GM21529 (cell line): ENCODE measurements at regions not wholly inside any gene's neighbourhood (a gene's known extent, or its start where the extent isn't known, plus 50 kb on each side); places are given as distances from the start of the nearest gene placed in this dataset.
A peak's percentile ranks its signal among the peaks of the same experiment; 100 is the strongest.

Source experiments
- ATAC-seq: cut with Tn5 transposase; IDR thresholded peaks from one replicate; pipeline ENCODE4 v1.9.1; 2021; ENCODE audit not compliant: unreplicated experiment

- no peak for ATAC-seq
Observed at GRCh38 chr6:41428996-41429421, 93.6 kb downstream of the NCR2 start.

- ATAC-seq = no peak
Observed at GRCh38 chr6:41429506-41430504, 94.4 kb downstream of the NCR2 start.

- no peak for ATAC-seq
Observed at GRCh38 chr6:41430875-41431274, 95.5 kb downstream of the NCR2 start.

DNA sequence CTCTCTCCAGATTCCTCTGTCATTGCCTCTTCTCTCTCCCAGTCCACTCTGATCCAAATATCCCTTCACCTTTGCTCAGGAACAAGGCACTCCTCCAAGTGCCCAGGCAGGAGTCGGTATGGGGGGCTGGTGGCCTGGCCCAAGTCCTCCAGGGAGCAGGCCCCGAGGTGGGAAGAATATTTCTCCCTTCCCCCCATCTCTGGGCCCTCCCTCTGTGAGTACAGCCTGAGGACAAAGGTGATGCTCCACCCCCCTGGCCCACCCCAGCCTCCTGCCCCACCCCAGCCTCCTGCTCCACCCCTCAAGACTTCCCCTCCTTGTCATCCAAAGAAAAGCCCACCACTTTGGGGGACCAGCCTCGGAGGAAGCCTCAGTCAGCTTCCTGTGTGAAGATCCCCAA, 96.9 kb downstream of the NCR2 start:
- ATAC-seq = no peak

GRCh38 chr6:41434803-41435481, 99.5 kb downstream of the NCR2 start:
- ATAC-seq = no peak

DNA sequence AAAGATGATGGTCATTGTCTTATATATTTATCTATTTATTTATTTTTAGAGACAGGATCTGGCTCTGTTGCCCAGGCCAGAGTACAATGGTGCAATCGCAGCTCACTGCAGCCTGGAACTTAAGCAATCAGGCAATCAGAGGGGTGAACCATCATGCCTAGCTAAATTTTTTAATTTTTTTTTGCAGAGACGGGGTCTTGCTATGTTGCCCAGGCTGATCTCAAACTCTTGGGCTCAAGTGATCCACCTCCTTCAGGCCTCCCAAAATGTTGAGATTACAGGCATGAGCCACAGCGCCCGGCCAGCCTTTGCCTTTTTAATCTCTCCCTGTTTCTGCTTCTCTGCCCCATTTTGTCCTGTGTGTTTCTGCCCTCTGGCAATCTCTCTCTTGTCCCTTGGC, 102.2 kb downstream of the NCR2 start:
- ATAC-seq = no peak

DNA sequence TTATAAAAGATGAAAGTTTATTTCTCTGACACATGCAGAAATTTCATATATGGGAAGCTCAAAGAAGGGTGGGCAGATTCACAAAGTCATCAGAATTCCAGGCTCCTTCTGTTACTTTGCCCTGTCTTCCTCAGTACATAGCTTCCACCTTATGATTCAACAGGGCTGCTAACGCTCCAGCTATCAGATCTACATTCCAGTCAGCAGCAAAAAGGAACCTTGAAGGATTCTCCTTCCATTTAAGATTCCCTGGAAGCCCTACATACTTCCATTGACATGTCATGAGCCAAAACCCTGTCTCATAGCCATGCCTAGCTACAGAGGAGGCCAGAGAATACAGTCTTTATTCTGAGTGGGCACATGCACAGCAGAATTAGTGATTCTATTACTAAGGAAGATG, 103.3 kb downstream of the NCR2 start:
- ATAC-seq = no peak

GRCh38 chr6:41439524-41440418, 104.4 kb downstream of the NCR2 start:
- ATAC-seq = peak; percentile 56

GRCh38 chr6:41440958-41441357, 105.2 kb upstream of the FOXP4 start:
- no peak for ATAC-seq

DNA sequence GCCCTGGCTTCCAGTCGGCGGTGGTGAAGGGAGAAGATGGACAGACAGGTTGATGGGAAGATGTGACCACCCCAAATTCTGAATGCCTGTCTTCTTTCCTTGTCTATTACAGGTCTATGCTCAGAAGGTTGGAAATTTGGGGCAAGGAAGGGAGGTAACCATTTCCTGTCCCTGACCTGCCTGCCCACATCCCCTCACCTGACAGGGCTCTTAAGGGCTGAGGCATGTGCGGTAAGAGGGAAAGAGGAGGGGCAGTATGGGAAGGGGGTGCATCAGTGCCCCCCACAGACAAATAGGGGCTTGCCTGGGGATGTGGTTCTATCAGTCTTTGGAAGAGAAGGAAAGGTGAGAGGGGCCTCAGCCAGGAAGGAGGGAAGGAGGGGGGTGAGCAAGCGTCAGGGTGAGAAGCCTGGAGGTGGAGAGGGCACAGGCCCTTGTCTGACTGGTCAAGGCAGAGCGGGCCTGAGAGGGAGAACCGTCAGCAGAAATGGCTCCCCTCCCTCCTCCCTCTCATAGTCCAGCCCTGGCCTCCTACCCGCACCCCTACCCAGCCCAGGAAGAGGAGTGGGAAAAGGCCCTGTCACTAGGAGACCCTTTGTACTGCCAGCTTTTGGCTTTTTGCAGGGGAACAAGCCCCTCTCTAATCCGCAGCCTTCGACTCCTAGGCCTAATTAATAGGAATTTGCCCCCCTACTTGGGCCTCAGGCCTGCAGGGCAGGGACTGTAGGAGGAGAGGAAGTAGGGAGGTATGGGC, 104.4 kb upstream of the FOXP4 start:
- ATAC-seq = no peak

DNA sequence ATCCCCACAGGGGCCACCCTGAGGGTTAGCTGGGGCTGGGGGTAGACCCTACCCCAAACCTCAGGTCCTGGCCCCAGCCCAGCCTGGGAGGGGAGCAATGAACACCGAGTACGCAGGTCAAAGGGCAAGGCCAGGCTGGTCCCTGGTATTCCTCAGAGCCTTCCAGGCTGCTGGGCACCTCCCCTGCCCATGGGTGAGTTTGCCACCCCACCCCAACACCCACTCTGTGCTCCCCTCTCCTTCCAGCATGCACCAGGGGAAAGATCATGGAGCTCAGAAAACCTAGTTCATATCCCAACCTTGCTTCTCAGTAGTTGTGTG, 103.9 kb upstream of the FOXP4 start:
- ATAC-seq = no peak

- no peak for ATAC-seq
Observed at GRCh38 chr6:41442800-41443501, 103.2 kb upstream of the FOXP4 start.

DNA sequence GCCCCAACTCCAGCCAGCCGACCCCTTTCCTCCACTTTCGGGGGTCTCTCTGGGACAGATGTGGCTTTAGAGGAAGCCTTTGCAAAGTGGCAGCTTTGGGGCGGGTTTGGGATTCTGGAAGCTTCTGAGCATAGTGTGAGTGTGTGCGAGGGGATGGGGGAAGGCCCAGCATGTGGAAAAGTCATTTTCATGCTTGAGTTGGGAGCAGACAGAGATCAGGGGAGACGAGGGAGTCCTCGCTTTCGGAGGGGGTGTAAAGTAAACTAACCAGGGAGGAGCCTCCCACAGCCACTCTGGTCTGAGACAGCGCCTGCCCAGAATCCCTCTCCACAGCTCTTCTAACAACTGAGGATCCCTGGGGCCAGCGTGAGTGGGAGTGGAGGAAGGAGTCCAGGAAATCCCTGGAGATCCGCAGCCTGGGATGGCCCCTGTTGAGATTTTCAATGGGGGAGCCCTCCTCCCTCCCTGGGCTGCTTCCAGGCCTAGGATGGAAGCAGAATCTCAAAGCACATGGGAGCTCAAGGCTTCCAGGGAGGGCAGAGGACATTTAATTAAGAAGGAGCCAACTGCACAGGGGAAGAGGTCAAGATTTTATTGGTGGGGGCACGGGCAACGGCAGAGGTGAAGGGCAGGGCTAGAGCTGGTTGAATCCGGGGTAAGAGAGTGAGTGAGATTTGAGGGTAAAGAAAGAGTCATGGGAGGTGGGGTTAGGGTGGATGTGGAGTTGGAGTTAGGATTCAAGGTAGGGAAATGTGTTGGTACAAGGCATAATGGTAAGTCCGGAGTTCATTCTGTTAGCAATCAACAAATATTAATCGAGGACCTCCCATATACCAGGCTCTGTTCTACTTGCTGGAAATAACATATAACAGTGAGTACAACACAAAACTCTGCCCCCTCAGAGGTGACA, 102.3 kb upstream of the FOXP4 start:
- no peak for ATAC-seq

DNA sequence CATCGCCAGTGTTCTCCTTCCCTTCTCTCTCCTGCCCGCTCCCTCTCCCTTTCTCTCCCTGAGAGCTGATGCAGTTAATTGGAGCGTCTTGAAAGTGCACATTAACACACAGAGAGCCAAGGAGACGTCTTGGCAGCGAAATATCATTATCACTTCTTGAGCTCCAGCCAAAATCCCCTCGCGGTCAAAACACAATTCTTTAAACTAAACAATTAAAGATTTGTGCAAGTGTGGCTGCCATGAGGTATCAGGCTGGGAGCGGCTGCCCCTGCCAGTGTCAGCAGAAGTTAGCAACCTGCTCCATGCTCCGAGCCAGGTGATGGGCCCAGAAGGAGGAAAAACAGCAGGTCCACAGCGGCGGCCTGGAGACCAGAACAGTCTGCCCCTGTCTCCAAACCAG, 100.9 kb upstream of the FOXP4 start:
- no peak for ATAC-seq

GRCh38 chr6:41446132-41446531, 100.0 kb upstream of the FOXP4 start:
- no peak for ATAC-seq

DNA sequence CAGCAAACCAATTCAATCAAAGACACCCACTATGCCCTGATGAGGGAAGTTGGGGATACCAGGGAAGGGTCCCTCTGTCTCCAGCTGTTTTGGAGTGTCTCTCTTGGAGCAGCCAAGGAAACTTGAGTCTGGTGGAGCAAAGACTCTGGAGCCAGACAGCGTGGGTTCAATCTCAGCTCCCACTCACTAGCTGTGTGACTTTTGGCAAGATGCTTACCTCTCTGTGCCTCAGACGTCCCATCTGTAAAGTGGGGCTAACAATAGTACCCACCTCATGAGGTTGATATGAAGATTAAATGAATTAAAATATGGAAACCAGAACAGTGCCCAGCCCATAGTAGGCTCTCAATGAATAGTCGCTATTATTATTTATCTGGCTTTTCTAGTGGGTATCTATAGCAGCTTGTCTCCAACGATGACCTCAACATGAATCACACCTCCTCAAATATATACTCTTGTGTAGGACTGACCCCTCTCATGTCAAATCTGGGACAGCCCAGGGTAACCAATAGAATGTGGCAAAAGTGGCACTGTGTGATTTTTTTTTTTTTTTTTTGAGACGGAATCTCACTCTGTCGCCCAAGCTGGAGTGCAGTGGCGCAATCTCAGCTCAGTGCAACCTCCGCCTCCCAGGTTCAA, 99.2 kb upstream of the FOXP4 start:
- ATAC-seq = no peak

- ATAC-seq = no peak
Observed at GRCh38 chr6:41448256-41448655, 97.9 kb upstream of the FOXP4 start.

DNA sequence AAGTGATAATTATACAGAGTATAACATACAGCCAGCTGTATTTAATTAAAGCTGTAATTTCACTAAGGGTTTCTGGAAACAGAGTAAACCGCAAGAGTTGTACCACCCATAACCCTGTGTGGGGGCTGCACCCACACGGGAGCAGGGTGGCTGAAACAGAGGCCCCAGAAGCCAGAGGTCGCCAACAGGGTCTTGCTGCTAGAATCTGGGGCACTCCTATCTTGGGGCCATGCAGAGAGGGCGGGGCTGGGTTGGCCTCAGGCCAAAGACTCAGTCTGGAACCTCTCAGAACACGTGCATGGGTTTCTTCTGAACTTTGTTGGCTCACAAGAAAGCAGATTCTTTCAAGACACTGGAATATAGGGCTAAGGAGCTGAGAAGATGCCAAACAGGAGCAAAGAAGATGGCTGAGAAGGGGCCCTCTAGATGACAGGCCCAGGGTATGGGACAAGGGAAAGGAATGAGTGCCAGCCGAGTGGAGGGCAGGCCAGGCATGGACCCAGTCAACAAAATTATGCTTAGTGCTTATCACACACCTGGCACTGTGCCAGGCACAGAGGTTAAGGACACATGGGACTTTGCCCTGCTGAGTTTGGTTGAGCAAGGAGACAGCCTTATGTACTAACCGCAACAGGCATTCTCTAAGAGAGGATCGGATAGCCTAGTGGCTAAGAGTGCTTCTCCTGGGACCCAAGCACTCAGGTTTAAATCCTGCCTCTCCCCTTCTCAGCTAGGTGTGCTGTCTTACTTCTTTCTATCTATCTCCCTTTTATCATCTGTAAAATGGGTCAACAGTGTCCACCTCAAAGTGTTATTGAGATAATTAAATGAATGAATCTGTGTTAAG, 96.6 kb upstream of the FOXP4 start:
- no peak for ATAC-seq
